Mucosa of rectum (tissue), 2 donors: ENCODE measurements at regions not wholly inside any gene's neighbourhood (a gene's known extent, or its start where the extent isn't known, plus 50 kb on each side); places are given as distances from the start of the nearest gene placed in this dataset.
A peak's percentile ranks its signal among the peaks of the same experiment; 100 is the strongest.

ENCODE experiments used
- H3K27ac ChIP-seq, 2 donors: one replicate each; pipeline ENCODE4 v1.7.0; 2013; ENCODE audit warnings: inconsistent platforms in 2 of 2, low read depth in 2 of 2, low read length in 2 of 2
- H3K27me3 ChIP-seq, 2 donors: one replicate each; pipeline ENCODE4 v1.7.0; 2013; ENCODE audit warnings: low read length in 2 of 2; ENCODE audit not compliant: control insufficient read depth in 2 of 2, insufficient read depth in 2 of 2
- H3K36me3 ChIP-seq, 2 donors: one replicate each; pipeline ENCODE4 v1.7.0; 2013; ENCODE audit warnings: low read length in 2 of 2; ENCODE audit not compliant: control insufficient read depth in 2 of 2, insufficient read depth in 2 of 2
- H3K4me1 ChIP-seq, 2 donors: one replicate each; pipeline ENCODE4 v1.7.0; 2013; ENCODE audit warnings: low read length in 2 of 2, mild to moderate bottlenecking in 1 of 2; ENCODE audit not compliant: control insufficient read depth in 2 of 2, insufficient read depth in 2 of 2
- H3K4me3 ChIP-seq, 2 donors: one replicate each; pipeline ENCODE4 v1.7.0; 2013; ENCODE audit warnings: low read length in 2 of 2
- H3K9ac ChIP-seq, 2 donors: one replicate each; pipeline ENCODE4 v1.7.0; 2013; ENCODE audit warnings: low read length in 2 of 2, low read depth in 1 of 2, mild to moderate bottlenecking in 1 of 2
- H3K9me3 ChIP-seq, 2 donors: one replicate each; pipeline ENCODE4 v1.7.0; 2013; ENCODE audit warnings: low read length in 2 of 2; ENCODE audit not compliant: control insufficient read depth in 2 of 2
- donor health status: healthy.
- donor health status: Normal muscosa, but diverticular disease.

GRCh38 chr17:77660524-77660923 lies 298.0 kb upstream of the TNRC6C start:
- no peaks in the 10 kb centered on the region for H3K36me3 ChIP-seq
- H3K4me3 ChIP-seq = no peak overlapping the region
- no peak overlapping the region for H3K9ac ChIP-seq
- peaks cover 0 to 3% of the 10 kb centered on the region in 2 donors for H3K9me3 ChIP-seq
- no peak overlapping the region for H3K27ac ChIP-seq
- H3K4me1 ChIP-seq = no peaks in the 10 kb centered on the region
- H3K27me3 ChIP-seq = peaks cover 4 to 11% of the 10 kb centered on the region in 2 donors

DNA sequence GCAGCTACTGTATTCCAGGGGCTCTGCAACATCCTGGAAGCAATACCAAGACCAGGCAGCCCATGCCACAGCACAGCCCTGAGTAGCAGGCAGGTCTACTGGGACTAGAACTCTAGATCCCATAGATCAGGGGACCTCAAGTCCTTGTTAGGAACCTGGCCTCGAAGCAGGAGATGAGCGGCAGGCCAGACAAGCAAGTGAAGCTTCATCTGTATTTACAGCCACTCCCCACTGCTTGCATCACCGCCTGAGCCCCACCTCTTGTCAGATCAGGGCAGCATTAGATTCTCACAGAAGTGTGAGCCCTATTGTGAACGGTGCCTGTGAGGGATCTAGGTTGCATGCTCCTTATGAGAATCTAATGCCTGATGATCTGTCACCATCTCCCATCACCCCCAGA lies 295.7 kb upstream of the TNRC6C start:
- H3K4me3 ChIP-seq = no peak overlapping the region
- peaks cover 0 to 3% of the 10 kb centered on the region in 2 donors for H3K9me3 ChIP-seq
- H3K27me3 ChIP-seq = peaks cover 4% of the 10 kb centered on the region in 2 donors
- no peaks in the 10 kb centered on the region for H3K36me3 ChIP-seq
- no peak overlapping the region for H3K9ac ChIP-seq
- H3K4me1 ChIP-seq = peaks cover 0 to 4% of the 10 kb centered on the region in 2 donors
- no peak overlapping the region for H3K27ac ChIP-seq

DNA sequence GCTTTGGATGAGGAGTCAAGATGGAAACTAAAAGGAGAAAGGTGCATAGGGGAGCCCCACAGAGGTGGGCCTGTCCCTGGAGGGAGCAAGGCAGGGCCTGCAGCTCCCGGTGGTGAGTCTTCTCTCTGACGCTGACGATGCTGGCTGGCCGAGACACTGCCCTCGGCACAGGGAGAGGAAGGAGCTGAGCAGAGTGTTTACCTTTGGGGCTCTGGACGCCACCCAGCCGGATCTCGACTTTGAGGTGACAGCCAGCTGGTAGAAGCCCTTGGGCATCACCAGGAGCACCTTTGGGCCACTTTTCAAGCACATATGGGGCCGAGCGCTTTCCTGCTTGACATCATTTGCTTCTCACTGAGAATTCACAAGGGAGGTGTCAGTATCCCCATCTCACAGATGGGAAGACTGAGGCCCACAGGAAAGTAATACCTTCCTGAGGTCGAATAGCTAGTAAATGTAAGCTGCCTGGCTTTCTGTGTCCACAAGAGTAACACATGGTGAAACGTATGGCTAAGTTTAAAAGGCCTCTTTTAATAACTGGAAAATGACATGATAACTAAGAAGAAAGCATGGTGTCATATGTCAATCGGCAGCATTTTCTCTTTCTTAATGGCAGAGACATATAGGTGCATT lies 294.3 kb upstream of the TNRC6C start:
- Histone ChIP-seq H3K27me3 (no peaks in the 10 kb centered on the region), H3K4me1 (peaks cover 0 to 4% of the 10 kb centered on the region in 2 donors), H3K36me3 (no peaks in the 10 kb centered on the region), H3K4me3 (no peak overlapping the region), H3K9me3 (no peaks in the 10 kb centered on the region), H3K9ac (no peak overlapping the region), H3K27ac (no peak overlapping the region)

GRCh38 chr17:77665833-77666232 lies 292.7 kb upstream of the TNRC6C start:
- Histone ChIP-seq H3K27ac (no peak overlapping the region), H3K9me3 (no peaks in the 10 kb centered on the region), H3K36me3 (no peaks in the 10 kb centered on the region), H3K4me1 (peaks cover 0 to 4% of the 10 kb centered on the region in 2 donors), H3K9ac (no peak overlapping the region), H3K4me3 (no peak overlapping the region), H3K27me3 (no peaks in the 10 kb centered on the region)

DNA sequence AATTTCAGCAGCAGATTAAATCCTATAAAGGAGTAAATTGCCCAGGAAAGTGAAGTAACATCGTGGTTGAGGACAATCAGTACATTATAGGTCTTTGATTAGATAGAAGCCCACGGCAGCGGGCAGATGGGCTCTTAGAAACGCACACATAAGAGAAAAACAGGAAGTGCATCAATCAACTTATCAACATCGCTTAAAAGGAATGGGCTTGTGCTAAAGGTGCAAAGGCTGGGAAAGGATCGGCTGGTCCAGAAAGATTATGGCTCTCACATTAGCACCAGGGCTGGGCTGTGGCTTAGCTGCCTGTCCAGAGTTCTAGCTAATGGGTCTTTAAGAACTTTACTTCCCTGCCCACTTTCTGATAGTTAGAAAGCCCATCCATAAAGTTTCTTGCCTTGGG lies 292.0 kb upstream of the TNRC6C start:
- Histone ChIP-seq H3K27ac (no peak overlapping the region), H3K9me3 (no peaks in the 10 kb centered on the region), H3K4me1 (peaks cover 0 to 4% of the 10 kb centered on the region in 2 donors), H3K9ac (no peak overlapping the region), H3K4me3 (no peak overlapping the region), H3K36me3 (no peaks in the 10 kb centered on the region), H3K27me3 (no peaks in the 10 kb centered on the region)

DNA sequence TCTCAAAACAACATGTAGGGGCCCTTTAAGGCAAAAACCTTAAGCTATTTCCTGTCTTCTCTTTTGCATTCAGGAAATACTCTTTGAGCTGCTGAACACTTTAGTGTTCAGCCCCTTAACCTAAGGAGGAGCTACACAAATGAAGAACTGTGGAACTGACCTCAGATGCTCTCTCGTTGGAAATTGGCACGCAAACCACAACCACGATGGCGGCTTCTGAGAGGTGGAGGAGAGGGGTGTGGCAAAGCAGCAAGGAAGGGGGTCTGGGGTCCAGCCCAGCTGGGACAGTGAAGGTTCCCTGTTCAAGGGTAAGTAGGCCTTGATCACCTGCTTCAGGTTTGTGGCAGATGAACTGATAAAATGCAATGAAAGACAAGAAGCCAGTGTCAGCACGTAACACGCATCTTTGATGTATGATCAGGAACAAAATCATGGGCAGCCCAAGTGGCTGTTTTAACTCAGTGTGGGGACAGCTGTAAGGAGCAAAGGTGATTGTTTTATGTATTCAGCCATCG lies 291.6 kb upstream of the TNRC6C start:
- peak overlapping the region in 1 of 2 donors; percentile 27 for H3K27ac ChIP-seq
- H3K27me3 ChIP-seq = no peaks in the 10 kb centered on the region
- peak overlapping the region in 1 of 2 donors; percentile 51 for H3K4me3 ChIP-seq
- no peak overlapping the region for H3K9ac ChIP-seq
- peaks cover 0 to 4% of the 10 kb centered on the region in 2 donors for H3K4me1 ChIP-seq
- H3K9me3 ChIP-seq = no peaks in the 10 kb centered on the region
- H3K36me3 ChIP-seq = no peaks in the 10 kb centered on the region

DNA sequence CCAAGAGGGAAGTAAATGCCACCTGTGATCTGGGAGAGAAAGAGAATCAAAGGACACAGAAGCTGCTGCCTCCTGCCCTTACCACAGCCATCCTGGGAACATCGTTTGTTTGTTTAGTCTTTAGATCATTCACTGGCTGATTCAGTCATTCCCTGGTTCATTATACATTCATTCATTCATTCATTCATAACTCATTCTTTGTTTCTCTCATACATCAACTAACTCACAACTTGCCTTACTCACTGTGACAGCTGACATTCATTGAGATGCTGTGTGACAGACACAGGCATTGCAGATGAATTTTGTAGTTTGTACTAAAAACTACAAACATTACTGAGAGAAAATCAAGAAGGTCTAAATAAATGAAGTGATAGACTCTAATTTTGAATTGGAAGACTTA lies 291.0 kb upstream of the TNRC6C start:
- Histone ChIP-seq H3K4me1 (peaks cover 0 to 4% of the 10 kb centered on the region in 2 donors), H3K36me3 (no peaks in the 10 kb centered on the region), H3K4me3 (peak overlapping the region in 1 of 2 donors; percentile 51), H3K9me3 (no peaks in the 10 kb centered on the region), H3K27ac (peak overlapping the region in 1 of 2 donors; percentile 27), H3K27me3 (no peaks in the 10 kb centered on the region), H3K9ac (no peak overlapping the region)

- Histone ChIP-seq H3K36me3 (no peaks in the 10 kb centered on the region), H3K4me3 (no peak overlapping the region)
Measured at GRCh38 chr17:77668518-77668917, 290.0 kb upstream of the TNRC6C start.

DNA sequence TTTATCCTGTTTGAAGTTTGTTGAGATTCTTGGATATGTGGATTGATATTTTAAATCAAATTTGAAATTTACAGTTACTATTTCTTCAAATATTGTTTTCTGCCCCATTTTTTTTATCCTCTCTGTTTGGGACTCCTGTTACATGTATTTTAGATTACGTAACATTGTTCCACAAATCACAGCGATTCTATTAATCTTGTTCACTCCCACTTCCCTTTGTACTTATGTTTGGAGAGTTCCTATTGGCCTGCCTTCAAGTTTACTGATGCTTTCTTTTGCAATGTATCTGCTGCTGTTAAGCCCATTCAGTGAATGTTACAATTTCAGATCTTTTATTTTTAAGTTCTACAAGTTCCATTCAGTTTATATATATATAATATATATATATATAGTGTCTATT lies 288.3 kb upstream of the TNRC6C start:
- Histone ChIP-seq H3K4me3 (no peak overlapping the region), H3K9ac (no peak overlapping the region), H3K9me3 (no peaks in the 10 kb centered on the region), H3K4me1 (peaks cover 0 to 4% of the 10 kb centered on the region in 2 donors), H3K27ac (no peak overlapping the region), H3K36me3 (no peaks in the 10 kb centered on the region), H3K27me3 (no peaks in the 10 kb centered on the region)

More at GRCh38 chr17:77668518-77668917, 290.0 kb upstream of the TNRC6C start:
- H3K27ac ChIP-seq = no peak overlapping the region
- H3K4me1 ChIP-seq = peaks cover 0 to 4% of the 10 kb centered on the region in 2 donors
- H3K9ac ChIP-seq = no peak overlapping the region
- no peaks in the 10 kb centered on the region for H3K9me3 ChIP-seq
- no peaks in the 10 kb centered on the region for H3K27me3 ChIP-seq

GRCh38 chr17:77674358-77674757 lies 284.1 kb upstream of the TNRC6C start:
- H3K27me3 ChIP-seq = peaks cover 0 to 3% of the 10 kb centered on the region in 2 donors
- H3K27ac ChIP-seq = no peak overlapping the region
- no peaks in the 10 kb centered on the region for H3K9me3 ChIP-seq
- no peaks in the 10 kb centered on the region for H3K36me3 ChIP-seq
- no peak overlapping the region for H3K9ac ChIP-seq
- H3K4me1 ChIP-seq = no peaks in the 10 kb centered on the region
- H3K4me3 ChIP-seq = no peak overlapping the region
